GM21526 (cell line): ENCODE measurements at regions not wholly inside any gene's neighbourhood (a gene's known extent, or its start where the extent isn't known, plus 50 kb on each side); places are given as distances from the start of the nearest gene placed in this dataset.
"Not testable (repeated sequence)": the region's sequence is repeated elsewhere in the genome, so short reads cannot be mapped to it uniquely, and the experiment has no call there.

ENCODE experiments used
- ATAC-seq: cut with Tn5 transposase; IDR thresholded peaks from one replicate; pipeline ENCODE4 v1.9.1; 2021; ENCODE audit warnings: moderate library complexity; ENCODE audit not compliant: unreplicated experiment, low FRiP score

- ATAC-seq: no peak
Observed at GRCh38 chr17:68670967-68671693, 70.0 kb upstream of the FAM20A start.

- ATAC-seq: not testable (repeated sequence)
Observed at GRCh38 chr17:68666438-68666837, 65.3 kb upstream of the FAM20A start.

GRCh38 chr17:68665373-68665772, 64.2 kb upstream of the FAM20A start:
- no peak for ATAC-seq

- ATAC-seq: no peak
Observed at GRCh38 chr17:68662479-68662878, 61.3 kb upstream of the FAM20A start.

- no peak for ATAC-seq
Observed at GRCh38 chr17:68662037-68662432, 60.9 kb upstream of the FAM20A start.

GRCh38 chr17:68661265-68662036, 60.3 kb upstream of the FAM20A start:
- ATAC-seq: no peak

- ATAC-seq: no peak
Observed at GRCh38 chr17:68660302-68660701, 59.1 kb upstream of the FAM20A start.

- ATAC-seq: no peak
Observed at GRCh38 chr17:68658999-68659780, 58.0 kb upstream of the FAM20A start.

- no peak for ATAC-seq
Observed at GRCh38 chr17:68657576-68657975, 56.4 kb upstream of the FAM20A start.

GRCh38 chr17:68657166-68657565, 56.0 kb upstream of the FAM20A start:
- ATAC-seq: no peak

- ATAC-seq: no peak
Observed at GRCh38 chr17:68656666-68657065, 55.5 kb upstream of the FAM20A start.
